ENCODE measurements at regions not wholly inside any gene's neighbourhood (a gene's known extent, or its start where the extent isn't known, plus 50 kb on each side); places are given as distances from the start of the nearest gene placed in this dataset.
"Not testable (repeated sequence)": the region's sequence is repeated elsewhere in the genome, so short reads cannot be mapped to it uniquely, and the experiment has no call there.

DNA sequence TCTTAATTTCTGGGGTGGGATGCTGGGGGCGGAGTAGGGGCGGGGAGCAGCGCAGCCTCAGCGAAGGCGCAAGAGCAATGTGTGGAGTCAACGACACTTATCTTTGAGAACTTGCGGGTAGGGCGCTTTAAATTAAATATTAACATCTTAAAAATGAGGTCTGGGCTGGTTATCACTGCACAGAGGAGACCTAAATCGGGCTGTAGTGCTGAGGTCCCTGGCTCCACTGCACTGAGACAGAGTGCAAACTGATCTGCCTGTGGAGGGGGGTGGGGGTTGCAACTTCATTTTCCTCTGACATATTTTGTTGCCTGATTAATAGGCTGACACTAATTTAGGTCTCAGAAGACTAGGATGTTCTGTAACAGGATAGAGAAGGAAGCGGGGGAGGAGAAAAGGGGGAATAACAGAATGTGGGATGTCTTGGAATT is 253.0 kb upstream of the FANCL start:
- no peak for DNase-seq

DNA sequence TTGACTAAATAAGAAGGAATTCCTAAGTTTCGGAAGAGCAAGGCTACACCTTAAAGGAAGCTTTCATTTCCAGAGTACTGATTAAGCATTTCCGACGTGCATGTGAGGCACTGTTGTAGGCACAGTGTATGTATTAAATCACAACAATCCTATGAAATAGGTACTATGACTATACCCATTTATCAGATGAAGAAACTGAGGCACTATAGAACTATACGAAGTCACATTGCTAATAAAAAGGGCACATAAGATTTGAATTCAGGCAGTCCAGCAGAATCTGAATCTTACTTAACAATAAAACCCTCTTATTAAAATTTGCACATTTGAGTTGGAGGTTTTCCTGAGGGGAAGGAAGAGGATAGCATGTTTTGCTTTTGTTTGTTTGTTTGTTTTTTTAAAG is 243.5 kb upstream of the FANCL start:
- DNase-seq, result no peak

DNA sequence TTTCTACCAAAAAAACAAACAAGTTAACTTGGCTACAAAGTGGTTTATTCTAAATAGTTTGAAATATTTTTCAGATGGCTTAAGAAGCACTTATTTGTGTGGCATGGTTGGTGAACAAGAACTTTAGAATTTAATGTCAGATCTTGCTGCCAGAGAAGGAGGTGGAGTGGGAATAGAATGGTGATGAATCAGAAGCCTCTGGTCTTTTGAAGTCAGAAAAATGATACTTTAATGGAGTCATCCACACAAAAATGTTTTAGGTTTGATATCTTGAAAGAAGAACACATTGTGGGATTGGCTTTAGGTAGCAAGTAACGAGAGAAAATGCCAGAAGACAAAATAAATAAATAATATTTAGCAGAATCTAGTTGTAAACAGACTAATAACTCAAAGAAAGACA is 243.1 kb upstream of the FANCL start:
- no peak for DNase-seq

DNA sequence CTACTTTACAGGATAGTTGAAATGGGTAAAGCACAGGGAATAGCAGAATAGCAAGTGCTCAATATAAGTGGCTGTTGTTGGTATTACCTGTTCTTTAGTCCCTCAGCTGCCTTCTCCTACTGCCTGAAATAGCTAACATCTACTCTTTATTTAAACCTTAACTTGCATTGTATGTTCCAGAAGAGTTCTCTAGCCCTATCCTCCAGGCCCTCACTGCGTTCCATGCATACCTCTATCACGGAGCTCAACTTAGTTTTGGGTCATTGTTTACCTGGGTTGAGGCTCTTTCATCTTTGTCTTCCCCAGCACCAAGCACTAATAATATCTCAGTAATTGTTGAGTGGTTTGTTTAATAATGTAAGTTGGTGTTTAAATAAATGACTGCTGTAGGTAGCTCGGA is 242.2 kb upstream of the FANCL start:
- no peak for DNase-seq

DNA sequence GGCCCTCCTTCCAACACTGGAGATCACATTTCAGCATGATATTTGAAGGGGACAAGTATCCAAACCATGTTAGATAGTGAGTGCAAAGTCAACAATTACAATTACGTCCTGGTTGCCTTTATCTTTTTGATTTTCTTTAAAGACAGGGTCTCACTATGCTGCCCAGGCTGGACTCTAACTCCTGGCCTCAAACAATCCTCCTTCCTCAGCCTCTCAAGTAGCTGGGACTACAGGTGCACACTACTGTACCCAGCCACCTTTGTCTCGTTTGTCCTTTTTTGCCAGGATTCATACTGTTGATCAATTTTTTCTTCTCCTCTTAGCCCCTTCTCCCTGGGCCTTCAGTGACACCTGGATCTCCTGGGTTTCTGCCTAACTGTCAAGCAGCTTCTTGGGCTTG is 240.5 kb upstream of the FANCL start:
- DNase-seq, result no peak

DNA sequence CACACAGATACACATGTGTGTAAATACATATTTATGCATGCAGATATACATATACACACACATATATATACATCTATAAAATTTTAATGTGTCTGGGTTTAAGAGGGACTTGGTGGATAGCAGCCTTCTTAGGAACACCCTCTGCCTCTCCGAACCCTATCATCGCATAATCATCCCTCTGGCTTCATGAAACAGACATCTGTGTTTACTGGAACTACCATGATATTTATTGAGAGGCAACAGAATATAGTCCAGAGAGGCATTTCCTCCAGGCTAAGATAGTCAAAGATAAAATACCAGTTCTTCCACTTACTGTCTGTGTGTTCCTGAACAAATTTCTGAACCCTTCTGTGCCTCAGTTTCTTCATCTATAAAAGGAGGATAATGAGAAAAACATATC is 239.0 kb upstream of the FANCL start:
- DNase-seq, result no peak

DNA sequence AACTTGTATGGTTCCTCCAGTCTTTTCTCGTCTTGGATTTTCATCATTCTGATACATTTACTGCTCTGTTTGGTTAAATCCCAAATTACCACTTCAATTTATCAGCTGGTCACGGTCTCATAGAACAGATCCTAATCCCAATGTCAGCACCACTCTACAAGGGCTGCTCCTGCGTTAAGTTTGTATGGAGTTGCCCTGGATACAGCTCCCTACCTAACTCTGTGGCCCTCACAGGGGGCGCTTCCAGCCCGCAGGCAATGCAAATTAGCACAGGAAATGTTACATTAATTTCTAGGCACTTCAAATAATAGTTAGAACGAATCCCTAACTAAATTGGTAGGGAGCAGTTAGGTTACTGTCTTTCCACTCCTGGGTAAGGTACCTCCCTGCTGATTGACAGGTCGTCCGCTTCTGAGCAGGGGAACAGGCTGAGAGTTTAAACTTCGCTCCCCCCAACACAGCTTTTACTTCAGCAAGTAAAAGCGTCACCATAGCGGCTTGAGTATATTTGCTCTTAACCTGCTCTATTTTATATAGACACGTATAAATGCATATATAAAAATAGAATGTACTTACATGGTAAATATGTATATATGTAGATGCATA is 238.5 kb upstream of the FANCL start:
- DNase-seq, result no peak

DNA sequence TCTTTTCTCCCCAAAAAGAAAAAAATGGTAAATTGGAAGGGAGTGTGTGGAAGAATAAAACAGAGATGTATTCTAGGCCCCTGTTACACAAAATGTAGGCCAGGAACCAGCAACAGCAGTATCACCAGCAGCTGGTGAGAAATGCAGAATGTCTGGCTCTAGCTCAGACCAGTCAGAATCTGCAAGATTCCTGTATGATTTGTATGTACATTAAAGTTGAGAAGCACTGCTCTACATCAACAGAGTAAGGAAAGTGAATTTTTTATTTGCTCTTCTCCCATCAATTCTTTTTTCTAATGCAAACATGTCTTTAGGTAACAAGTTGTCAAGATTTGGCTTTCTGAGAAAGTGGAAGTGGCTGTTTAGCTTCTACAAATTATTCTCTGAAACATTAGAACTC is 235.4 kb upstream of the FANCL start:
- DNase-seq, result no peak

DNA sequence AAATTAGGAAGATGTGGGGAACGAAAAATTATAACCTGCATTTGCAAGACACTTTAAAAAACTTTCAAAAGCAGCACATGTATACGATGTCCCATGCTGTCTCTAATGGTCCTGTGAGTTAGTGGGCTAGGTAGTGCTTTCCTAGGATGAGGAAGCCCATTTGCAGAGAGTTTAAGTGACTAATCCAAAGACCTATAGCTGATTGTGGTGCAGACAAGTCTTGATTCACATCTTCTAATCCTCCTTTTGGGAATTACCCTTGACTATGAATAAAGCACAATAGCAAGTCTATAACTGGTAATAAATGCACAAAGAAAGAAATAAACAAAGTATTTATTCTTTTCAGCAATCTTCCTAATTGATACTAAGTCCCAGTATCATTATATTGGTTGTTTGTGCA is 234.6 kb upstream of the FANCL start:
- no peak for DNase-seq

DNA sequence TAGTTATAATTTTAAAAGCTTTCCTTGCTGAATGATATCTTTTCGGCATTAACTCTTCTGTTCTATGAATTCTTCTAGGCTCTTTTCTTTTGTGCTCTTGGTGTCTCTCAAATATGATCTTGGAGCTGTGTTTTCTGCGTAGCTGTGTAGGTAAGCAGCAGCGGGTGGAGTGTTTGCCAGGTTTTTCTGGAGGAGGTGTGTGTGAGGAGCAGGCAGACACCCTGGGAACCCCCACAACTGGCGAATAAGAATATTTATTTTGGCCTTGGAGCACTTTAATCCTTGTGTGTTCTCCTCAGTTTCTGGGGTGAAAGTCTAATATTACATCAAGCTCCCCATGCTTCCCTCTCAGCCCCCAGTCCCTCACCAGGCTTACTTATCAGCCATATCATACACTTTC is 232.0 kb upstream of the FANCL start:
- DNase-seq, result no peak

DNA sequence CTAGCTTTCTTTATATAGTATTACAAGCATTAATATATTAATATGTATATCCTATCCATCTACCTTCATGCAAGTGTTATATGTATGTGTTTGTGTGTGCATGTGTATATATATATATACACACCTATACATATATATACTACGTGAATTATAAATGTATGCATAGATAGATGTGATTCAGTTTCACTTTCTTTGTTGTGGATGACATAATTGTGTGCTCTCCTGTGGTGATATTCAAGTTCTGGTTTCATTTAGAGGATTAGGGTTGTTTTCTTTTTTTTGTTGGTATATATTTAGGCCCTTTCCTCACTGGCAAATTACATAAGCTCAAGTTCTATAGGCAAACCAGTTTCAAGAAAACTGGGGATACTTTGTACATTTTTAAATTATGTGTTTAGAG is 225.7 kb upstream of the FANCL start:
- DNase-seq, result no peak

DNA sequence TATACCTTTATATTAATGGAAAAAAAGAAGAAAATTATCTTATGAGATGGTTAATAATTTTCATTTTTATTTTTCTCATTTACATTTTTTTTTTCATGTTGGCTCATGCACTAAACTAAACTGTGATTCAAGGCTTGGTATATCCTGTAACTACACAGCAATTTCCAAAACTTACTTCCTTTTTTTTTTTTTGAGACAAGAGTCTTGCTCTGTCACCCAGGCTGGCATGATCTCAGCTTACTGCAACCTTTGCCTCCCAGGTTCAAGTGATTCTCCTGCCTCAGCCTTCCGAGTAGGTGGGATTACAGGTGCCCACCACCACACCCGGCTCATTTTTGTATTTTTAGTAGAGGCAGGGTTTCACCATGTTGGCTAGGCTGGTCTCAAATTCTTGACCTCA is 224.9 kb upstream of the FANCL start:
- DNase-seq, result not testable (repeated sequence)

DNA sequence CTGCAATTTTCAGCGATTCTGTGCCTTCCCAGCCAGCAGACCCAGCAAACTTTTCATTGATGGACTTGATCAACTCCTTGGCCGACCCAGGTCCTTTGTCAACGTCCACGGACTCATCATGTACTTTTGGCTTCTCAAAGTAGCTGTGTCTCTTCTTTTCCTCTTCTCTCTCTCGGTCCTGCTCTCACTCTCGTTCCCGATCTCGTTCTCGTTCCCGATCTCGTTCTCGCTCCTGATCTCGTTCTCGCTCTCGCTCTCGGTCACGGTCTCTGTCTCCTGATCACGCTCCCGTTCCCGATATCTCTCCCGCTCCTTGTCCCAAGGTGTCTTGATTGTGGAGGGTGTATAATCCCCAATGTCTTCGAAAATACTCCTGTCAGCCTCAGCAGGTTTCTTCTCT is 219.5 kb upstream of the FANCL start:
- no peak for DNase-seq

DNA sequence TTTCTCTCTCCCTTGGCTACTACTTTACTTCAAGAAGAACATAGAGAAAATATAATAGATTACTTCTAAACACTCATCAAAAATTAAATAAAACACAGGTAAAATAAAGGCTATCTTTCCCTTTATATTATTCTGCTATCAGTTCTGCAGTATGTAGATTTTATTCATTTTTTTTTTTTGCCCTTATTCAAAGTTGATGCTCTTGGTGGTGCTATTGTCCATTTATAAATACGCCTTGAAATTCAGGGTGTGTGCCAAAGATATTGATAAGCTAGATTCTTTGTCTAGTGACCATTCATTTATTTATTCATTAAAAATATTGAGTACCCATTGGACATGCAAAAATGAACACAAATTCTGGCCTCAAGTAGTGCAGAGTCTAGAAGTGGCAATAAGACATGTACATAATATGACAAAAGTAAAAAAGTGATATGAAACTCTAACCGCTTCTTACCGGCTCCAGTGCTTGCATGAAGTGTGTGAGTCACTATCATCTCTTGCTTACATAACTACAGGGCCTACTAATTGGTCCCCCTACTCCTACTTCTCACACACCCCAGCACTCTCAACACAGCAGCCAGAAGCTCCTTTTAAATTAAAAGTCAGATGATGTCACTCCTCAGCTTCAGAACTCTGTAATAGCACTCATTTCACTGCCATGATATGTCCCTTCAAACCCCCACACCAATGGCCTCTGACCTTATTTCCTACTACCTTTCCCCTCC is 208.3 kb upstream of the FANCL start:
- DNase-seq, result no peak

DNA sequence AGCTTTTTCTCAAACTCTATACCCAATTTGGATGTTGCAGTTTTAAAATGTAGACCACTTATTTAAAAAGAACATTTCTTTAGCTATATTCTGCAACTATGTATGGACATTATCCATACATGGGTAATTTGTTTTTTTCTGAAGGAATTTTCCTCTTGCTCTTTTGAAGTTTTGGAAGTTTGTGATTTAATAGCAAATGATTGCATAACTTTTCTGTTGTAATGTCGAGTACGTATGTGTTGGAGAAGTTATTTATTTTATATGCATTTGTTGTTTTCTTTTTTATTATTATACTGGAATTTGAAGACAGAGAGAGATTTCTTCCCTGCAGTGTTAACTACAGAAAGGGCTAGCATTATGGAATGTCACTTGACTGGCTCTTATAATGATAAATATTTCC is 207.7 kb upstream of the FANCL start:
- DNase-seq, result no peak

DNA sequence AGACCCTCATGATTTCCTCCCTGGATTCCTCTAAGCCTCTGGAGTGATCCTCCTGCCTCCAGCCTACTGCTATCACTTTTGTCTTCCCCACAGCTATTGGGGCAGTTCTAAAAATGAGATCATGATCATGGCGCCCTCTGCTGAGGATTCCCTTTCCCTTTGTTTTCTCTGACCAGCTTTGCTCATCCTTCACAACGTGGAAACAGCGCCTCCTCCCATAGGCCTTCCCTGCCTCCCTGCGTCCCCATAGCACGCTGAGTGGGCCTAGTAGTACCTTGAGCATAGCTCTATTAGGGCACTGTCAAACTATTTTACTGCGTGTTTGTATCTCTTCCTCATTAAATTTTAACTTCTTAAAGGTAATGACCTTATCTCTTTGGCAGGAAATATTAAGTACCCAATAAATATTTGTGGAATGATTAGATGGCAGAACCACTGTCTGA is 207.0 kb upstream of the FANCL start:
- DNase-seq, result peak; percentile 7

DNA sequence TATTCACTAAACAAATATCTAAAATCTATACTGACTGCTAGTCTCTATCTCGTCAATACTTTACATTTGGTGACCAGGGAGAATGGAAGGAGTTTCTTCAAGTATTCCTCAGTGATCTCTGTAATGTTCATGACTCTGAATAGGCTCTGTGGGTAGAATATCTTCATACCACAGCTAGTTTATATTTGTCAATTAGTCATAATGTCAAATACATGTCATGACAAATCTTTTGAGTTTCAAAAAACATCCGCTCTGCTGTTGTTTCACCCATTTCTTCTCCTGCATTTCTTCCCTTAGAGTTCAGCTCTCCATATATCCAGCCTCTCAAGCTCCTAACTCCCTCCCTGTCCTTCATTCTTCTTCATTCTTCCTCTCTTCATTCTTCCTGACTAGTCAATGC is 206.5 kb upstream of the FANCL start:
- no peak for DNase-seq

DNA sequence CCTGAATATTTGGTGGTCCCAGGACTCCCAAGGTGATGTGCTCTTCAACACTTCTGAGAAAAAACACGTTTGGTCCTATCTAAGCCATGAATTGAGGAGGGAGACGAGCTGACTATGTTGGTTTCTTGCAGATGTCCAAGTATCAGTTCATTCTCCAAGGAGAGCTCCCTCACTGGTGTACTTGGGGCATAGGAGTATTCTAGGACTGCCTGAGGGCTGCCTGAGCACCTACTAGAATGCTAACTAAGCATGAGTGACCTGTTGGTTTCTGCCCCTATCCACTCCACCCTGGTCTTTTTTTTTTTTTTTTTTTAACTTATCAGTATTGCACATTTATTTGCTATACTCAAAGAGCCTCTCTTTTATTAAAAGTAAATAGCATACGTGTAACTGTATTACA is 200.5 kb upstream of the FANCL start:
- no peak for DNase-seq

DNA sequence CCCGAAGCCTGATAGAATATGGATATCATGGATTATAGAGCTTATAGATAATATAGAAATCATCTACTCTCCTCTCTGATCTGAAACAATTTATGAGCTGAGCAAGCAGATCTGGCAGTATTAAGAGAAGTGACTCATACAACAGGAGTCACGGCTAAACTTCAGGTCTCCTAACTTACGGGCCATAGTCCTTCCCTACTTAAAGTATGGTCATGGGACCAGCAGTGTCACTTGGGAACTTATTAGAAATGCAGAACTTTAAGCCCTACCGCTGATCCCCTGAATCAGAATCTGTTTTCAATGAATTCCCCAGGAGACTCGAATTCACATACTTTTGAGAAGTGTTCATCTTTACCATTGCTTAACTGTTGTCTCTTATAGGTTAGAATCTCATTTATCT is 195.7 kb upstream of the FANCL start:
- DNase-seq, result no peak

DNA sequence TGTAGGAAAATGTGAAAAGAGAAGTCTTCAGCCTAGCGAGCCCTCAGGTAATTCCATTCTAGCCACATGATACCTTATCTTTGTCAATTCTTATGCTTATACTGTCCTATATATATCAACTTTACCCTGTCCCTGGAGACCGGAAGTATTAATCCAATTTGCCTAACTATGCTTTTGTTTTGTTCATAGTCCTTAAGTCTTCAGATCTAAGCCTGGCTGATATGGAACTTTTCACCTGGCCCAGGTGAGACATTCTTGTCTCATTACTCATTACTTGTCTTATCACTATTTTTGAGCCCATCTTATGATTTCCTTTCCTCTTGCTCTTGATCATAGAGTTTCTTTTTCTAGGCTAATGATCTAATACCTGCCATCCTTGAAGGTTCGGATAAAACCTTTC is 194.1 kb upstream of the FANCL start:
- DNase-seq, result no peak

DNA sequence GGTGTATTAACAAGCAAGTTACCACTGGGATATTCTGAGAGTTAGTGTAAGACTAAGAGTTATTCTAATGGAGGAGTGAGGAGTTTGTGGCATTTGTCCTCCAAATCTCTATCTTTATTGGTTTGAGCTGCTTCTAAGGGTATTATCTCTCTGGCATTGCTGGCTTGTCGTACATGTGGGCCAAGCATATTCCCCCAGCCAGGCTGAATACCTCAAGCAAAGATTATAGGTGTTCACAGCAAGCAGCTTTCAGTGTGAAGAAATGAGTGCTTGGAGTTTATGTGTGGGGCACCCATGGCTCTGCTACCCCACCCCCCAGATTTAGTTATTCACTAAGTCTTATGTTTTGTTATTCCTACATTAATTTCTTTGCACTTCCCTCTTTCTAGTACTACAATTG is 193.6 kb upstream of the FANCL start:
- DNase-seq, result no peak

DNA sequence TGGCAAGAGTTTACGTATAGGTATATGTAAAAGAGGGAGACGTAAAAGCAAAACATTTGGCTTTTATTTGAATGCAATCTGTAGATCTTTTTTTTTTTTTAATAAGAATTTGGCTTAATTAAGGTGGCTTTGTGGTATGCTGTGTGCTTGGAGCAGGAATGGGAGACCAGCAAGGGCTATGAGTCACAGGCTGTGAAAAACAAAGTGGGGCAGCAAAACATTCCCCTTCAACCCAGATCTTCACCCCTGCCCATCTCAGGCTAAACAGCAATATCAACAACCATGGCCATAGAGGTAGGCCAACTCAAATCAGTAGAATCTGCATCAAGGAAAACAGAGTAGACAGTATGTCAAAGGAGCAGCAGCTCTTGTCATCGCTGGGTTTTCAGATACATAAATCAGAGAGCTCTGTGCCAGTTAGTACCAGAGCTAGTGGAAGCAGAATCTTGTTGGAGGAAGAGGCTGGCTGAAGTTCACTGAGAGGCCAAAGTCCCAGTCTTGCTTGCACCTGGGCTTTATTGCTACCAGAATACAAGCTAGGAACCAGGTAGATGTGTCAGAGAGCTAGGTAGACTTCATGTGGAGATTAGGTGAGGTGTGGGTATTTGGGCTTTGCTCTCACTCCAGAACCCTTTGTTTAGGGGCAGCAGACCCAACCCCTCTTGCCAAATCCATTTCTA is 191.5 kb upstream of the FANCL start:
- no peak for DNase-seq

DNA sequence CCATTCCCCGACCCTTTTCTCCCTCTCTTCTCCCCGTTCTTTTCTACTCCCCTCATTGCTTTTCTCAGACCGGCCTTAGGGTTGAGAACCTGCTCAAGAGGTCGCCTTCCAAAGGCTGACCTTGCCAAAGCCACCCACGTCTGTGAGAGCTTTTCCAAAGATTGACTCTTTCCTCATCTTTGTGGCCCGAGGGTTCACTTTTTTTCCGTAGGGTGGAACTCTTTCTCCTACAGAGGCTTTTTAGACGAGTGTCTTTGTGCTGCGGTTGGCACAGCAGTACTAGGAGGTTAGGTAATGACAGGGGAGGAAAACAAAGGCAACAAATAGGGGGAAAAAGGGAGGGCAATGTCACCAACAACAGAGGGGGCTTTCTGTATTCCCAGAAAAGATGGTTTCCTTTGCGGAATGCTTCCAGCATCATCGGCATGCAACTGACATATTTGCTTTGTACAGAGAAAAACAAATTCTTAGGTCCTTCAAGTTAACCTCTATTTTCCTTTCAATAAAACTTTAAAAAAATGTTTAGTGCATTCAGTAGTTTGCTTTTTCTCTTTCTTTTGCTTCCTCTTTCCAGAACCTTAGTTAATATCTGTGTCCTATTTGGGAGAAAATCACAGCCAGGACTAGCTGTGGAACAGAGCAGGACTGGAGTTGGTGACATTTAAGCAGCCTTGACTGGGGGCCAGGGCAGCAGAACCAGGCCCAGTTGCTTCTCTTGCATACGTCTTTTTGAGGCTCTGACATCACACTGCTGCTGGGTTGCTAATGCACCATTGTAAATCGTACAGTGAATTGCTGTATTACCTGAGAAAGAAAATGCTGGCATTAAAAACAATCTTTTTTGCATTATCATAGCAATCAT is 188.1 kb upstream of the FANCL start:
- no peak for DNase-seq

All from CD4-positive, alpha-beta T cell treated with Interleukin-12 subunit alpha and Interleukin-12 subunit beta, for 1 hour (primary cell).